ENCODE measurements at regions not wholly inside any gene's neighbourhood (a gene's known extent, or its start where the extent isn't known, plus 50 kb on each side); places are given as distances from the start of the nearest gene placed in this dataset.

DNA sequence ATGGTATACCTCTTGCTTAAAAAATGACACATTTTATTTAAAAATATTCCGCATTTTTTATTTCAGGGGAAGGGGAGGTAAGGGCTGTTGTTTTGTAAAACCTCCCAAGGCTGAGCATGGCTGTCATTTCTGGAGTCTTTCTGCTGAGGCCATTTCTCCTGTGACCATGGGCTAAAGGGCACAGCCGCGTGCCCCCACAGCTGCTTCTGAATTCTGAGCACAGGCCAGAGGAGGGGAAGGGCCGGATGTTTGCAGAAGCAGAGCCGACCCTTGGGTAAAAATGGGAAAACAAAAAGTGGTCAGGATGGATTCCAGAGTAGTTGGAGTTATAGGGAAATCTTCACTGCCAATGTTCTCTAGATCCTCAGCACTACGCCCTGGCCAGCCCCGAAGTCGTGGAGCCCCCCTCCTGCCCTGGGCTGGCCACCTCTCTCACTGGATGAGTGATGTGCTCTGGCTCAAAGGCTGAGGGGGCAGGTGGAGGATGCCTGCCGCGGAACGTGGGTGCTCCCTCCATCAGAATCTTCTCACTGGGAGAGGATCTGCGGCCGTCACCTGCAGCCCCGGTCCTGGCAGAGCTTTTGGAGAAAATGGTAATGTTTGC lies 131.3 kb upstream of the ZEB1 start:
- TF ChIP-seq, protein P1, sequence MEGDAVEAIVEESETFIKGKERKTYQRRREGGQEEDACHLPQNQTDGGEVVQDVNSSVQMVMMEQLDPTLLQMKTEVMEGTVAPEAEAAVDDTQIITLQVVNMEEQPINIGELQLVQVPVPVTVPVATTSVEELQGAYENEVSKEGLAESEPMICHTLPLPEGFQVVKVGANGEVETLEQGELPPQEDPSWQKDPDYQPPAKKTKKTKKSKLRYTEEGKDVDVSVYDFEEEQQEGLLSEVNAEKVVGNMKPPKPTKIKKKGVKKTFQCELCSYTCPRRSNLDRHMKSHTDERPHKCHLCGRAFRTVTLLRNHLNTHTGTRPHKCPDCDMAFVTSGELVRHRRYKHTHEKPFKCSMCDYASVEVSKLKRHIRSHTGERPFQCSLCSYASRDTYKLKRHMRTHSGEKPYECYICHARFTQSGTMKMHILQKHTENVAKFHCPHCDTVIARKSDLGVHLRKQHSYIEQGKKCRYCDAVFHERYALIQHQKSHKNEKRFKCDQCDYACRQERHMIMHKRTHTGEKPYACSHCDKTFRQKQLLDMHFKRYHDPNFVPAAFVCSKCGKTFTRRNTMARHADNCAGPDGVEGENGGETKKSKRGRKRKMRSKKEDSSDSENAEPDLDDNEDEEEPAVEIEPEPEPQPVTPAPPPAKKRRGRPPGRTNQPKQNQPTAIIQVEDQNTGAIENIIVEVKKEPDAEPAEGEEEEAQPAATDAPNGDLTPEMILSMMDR (conservative IDR thresholded peaks at IDR 0.05), result no peak
- TF ChIP-seq ZFX (IDR thresholded peaks at IDR 0.05), result no peak
